Loucy (cell line): ENCODE measurements at regions not wholly inside any gene's neighbourhood (a gene's known extent, or its start where the extent isn't known, plus 50 kb on each side); places are given as distances from the start of the nearest gene placed in this dataset.
A peak's percentile ranks its signal among the peaks of the same experiment; 100 is the strongest.

Experiments used
- H2AFZ ChIP-seq: fragments of 200-600 bp; sonication (generic); 2 replicates; pipeline ENCODE4 v1.6.0; 2016; ENCODE audit warnings: antibody characterized with exemption, mild to moderate bottlenecking, low read length, moderate library complexity
- H3F3A ChIP-seq: fragments of 200-600 bp; 2 replicates; pipeline ENCODE4 v1.6.0; 2016; ENCODE audit warnings: antibody characterized with exemption, low read depth, mild to moderate bottlenecking
- H3K27me3 ChIP-seq: fragments of 200-600 bp; sonication (generic); 2 replicates; pipeline ENCODE4 v1.6.1; 2014; ENCODE audit warnings: low read length, mild to moderate bottlenecking; ENCODE audit not compliant: insufficient read depth, poor library complexity, severe bottlenecking
- H3K36me3 ChIP-seq: fragments of 200-600 bp; sonication (generic); 2 replicates; pipeline ENCODE4 v1.6.1; 2016; ENCODE audit warnings: low read length; ENCODE audit not compliant: insufficient read depth
- H3K4me1 ChIP-seq: fragments of 200-600 bp; sonication (generic); 2 replicates; pipeline ENCODE4 v1.5.1; 2014; ENCODE audit warnings: low read length, mild to moderate bottlenecking; ENCODE audit not compliant: insufficient read depth, poor library complexity, severe bottlenecking
- H3K4me2 ChIP-seq: fragments of 200-600 bp; sonication (generic); 2 replicates; pipeline ENCODE4 v1.6.0; 2014; ENCODE audit warnings: antibody characterized with exemption, low read length, low read depth, mild to moderate bottlenecking; ENCODE audit not compliant: poor library complexity, severe bottlenecking
- H3K4me3 ChIP-seq: fragments of 200-600 bp; sonication (generic); 2 replicates; pipeline ENCODE4 v1.5.1; 2014; ENCODE audit warnings: low read length, mild to moderate bottlenecking, mixed read lengths; ENCODE audit not compliant: poor library complexity, severe bottlenecking
- H3K79me2 ChIP-seq: fragments of 200-600 bp; sonication (generic); 2 replicates; pipeline ENCODE4 v1.6.1; 2014; ENCODE audit warnings: low read length; ENCODE audit not compliant: insufficient read depth
- H3K9ac ChIP-seq: fragments of 200-600 bp; sonication (generic); 2 replicates; pipeline ENCODE4 v1.6.0; 2014; ENCODE audit warnings: mild to moderate bottlenecking, low read depth, low read length, moderate library complexity; ENCODE audit not compliant: poor library complexity, severe bottlenecking
- H3K9me2 ChIP-seq: fragments of 200-600 bp; sonication (generic); replicated peaks from 2 replicates; pipeline ENCODE4 v1.6.1; 2016; ENCODE audit warnings: low read depth, low read length, mixed read lengths
- H3K9me3 ChIP-seq: fragments of 200-600 bp; sonication (generic); 2 replicates; pipeline ENCODE4 v1.6.1; 2014; ENCODE audit warnings: mild to moderate bottlenecking, antibody characterized with exemption, low read length, low read depth; ENCODE audit not compliant: insufficient read depth
- H4K20me1 ChIP-seq: fragments of 200-600 bp; sonication (generic); 2 replicates; pipeline ENCODE4 v1.6.0; 2014; ENCODE audit warnings: antibody characterized with exemption, low read length, mild to moderate bottlenecking; ENCODE audit not compliant: insufficient read depth, poor library complexity, severe bottlenecking
- EZH2phosphoT487 ChIP-seq: fragments of 200-600 bp; IDR thresholded peaks from 2 replicates; pipeline ENCODE4 v1.6.1; 2018; ENCODE audit warnings: antibody characterized with exemption, mild to moderate bottlenecking, moderate library complexity, borderline replicate concordance
- TF ChIP-seq, protein P1 (sequence below): fragments of 200-600 bp; sonication (generic); conservative IDR thresholded peaks from 2 replicates; pipeline ENCODE4 v1.5.1; 2014; ENCODE audit warnings: mild to moderate bottlenecking, antibody characterized with exemption, low read length

DNA sequence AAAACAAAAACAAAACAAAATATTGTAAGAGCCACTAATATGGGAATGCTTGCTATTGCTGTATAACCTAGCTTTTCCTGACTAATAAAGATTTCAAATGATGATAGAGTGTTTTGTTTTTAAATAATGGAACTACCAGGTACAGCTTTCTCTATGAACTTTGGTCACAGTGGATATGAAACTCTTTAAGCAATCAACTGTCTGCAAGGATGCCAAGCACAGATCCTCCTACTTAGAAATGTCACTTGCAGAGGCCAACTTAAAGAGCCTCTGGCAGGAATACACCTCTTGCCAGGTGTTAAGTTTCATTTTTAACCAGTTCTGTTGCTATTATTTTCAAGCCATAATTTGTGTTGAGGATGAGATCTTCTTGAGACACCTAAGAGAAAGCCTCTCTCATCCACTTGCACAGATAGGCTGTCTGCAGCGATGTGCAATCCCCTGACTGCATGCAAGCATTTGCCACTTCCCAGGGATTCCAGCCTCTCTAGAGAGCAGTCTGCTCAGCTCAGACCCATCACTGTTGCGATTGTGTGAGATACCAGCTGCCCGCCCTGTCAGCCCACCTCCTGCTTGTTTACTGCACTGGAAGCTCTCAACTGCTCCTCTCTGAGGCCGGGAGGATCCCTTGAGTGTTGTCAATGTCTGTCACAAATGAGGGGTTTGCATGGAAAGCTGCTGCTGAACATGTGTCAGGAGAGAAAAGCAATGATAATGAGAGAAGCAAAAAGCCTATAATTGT, 86.1 kb upstream of the SCG2 start:
- H3K4me1 ChIP-seq: no peaks in the 10 kb centered on the region
- no peaks in the 10 kb centered on the region for H3K9me3 ChIP-seq
- H3K4me3 ChIP-seq: no peak overlapping the region
- no peaks in the 10 kb centered on the region for H4K20me1 ChIP-seq
- H3K79me2 ChIP-seq: no peaks in the 10 kb centered on the region
- H3K36me3 ChIP-seq: no peaks in the 10 kb centered on the region
- no peaks in the 10 kb centered on the region for H3K27me3 ChIP-seq
- no peak for TF ChIP-seq EZH2phosphoT487
- TF ChIP-seq, protein P1, sequence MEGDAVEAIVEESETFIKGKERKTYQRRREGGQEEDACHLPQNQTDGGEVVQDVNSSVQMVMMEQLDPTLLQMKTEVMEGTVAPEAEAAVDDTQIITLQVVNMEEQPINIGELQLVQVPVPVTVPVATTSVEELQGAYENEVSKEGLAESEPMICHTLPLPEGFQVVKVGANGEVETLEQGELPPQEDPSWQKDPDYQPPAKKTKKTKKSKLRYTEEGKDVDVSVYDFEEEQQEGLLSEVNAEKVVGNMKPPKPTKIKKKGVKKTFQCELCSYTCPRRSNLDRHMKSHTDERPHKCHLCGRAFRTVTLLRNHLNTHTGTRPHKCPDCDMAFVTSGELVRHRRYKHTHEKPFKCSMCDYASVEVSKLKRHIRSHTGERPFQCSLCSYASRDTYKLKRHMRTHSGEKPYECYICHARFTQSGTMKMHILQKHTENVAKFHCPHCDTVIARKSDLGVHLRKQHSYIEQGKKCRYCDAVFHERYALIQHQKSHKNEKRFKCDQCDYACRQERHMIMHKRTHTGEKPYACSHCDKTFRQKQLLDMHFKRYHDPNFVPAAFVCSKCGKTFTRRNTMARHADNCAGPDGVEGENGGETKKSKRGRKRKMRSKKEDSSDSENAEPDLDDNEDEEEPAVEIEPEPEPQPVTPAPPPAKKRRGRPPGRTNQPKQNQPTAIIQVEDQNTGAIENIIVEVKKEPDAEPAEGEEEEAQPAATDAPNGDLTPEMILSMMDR: no peak
- H3K9me2 ChIP-seq: no peaks in the 10 kb centered on the region
- H3F3A ChIP-seq: no peaks in the 10 kb centered on the region
- no peak overlapping the region for H3K9ac ChIP-seq
- H3K4me2 ChIP-seq: no peak overlapping the region
- no peak overlapping the region for H2AFZ ChIP-seq

DNA sequence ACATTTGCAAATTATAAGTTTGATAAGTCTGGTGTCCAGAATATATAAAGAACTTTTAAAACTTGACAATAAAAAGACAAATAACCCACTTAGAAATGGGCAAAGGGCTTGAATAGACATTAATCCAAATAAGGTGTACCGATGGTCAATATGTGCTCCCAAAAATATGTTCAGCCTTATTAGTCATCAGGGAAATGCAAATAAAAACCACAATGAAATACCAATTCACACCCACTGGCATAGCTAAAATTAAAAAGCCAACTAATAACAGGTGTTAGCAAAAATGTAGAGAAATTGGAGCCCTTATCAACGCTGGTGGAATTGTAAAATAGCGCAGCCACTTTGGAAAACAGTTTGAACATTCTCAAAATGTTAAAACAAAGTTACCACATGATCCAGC, 79.0 kb upstream of the SCG2 start:
- Histone ChIP-seq H3K9ac (no peak overlapping the region), H3K36me3 (no peaks in the 10 kb centered on the region), H3K4me3 (no peak overlapping the region), H3F3A (no peaks in the 10 kb centered on the region), H3K4me2 (no peak overlapping the region), H3K27me3 (no peaks in the 10 kb centered on the region), H3K79me2 (no peaks in the 10 kb centered on the region), H3K9me3 (no peaks in the 10 kb centered on the region), H3K4me1 (no peaks in the 10 kb centered on the region), H3K9me2 (no peaks in the 10 kb centered on the region), H2AFZ (no peak overlapping the region), H4K20me1 (no peaks in the 10 kb centered on the region)
- no peak for TF ChIP-seq EZH2phosphoT487
- TF ChIP-seq, protein P1: no peak

DNA sequence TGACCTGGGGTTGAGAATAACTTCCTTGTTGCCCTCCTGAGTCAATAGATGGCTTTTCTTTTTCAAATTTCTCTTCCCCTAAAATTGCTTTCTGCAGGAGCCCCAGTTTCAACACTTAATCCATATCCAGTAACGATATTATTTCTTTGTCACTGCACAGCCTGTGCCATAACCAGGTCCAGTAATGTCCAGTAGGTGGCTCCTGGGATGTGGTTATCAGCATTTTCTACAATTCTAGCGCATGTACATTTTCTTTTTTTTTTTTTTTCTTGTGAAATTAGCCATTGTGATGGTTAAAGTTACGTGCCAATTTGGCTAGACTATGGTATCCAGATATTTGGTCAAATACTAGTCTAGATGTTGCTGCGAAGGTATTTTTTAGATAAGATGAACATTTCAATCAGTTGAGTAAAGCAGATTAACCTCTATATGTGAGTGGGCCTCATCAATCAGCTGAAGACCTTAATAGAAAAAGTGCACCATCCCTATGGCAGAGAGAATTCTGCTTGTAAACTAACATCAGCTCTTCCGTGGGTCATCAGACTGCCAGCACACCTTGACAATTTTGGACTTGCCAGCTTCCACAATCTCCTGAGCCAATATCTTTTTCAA, 72.9 kb upstream of the SCG2 start:
- no peaks in the 10 kb centered on the region for H3K4me1 ChIP-seq
- TF ChIP-seq, protein P1: peak; percentile 66
- TF ChIP-seq EZH2phosphoT487: no peak
- H3K79me2 ChIP-seq: no peaks in the 10 kb centered on the region
- H3K4me3 ChIP-seq: no peak overlapping the region
- H4K20me1 ChIP-seq: no peaks in the 10 kb centered on the region
- no peak overlapping the region for H2AFZ ChIP-seq
- H3K9me2 ChIP-seq: no peaks in the 10 kb centered on the region
- no peaks in the 10 kb centered on the region for H3K36me3 ChIP-seq
- H3K4me2 ChIP-seq: no peak overlapping the region
- H3F3A ChIP-seq: no peaks in the 10 kb centered on the region
- H3K27me3 ChIP-seq: no peaks in the 10 kb centered on the region
- H3K9me3 ChIP-seq: no peaks in the 10 kb centered on the region
- H3K9ac ChIP-seq: no peak overlapping the region
